H9 (cell line): ENCODE measurements at regions not wholly inside any gene's neighbourhood (a gene's known extent, or its start where the extent isn't known, plus 50 kb on each side); places are given as distances from the start of the nearest gene placed in this dataset.

Source experiments
- DNase-seq: peaks from one replicate; pipeline ENCODE4 v3.0.0-alpha.2; 2017
- H2AFZ ChIP-seq: one replicate; pipeline ENCODE4 v1.6.1; 2013; ENCODE audit warnings: mild to moderate bottlenecking, low read length, control low read depth, moderate library complexity
- H2AK5ac ChIP-seq: 2 replicates; pipeline ENCODE4 v1.6.1; 2013; ENCODE audit warnings: low read length, control low read depth, mixed read lengths; ENCODE audit not compliant: insufficient read length
- H2BK120ac ChIP-seq: one replicate; pipeline ENCODE4 v1.6.1; 2013; ENCODE audit warnings: low read depth, mild to moderate bottlenecking, low read length, control low read depth, inconsistent platforms; ENCODE audit not compliant: poor library complexity, severe bottlenecking
- H2BK12ac ChIP-seq: 2 replicates; pipeline ENCODE4 v1.6.1; 2013; ENCODE audit warnings: low read length, control low read depth, mixed read lengths, low read depth; ENCODE audit not compliant: insufficient read length
- H2BK15ac ChIP-seq: 2 replicates; pipeline ENCODE4 v1.6.1; 2013; ENCODE audit warnings: low read depth, low read length, control low read depth
- H2BK20ac ChIP-seq: one replicate; pipeline ENCODE4 v1.6.1; 2013; ENCODE audit warnings: low read depth, mild to moderate bottlenecking, low read length, control low read depth, inconsistent platforms; ENCODE audit not compliant: poor library complexity, severe bottlenecking
- H2BK5ac ChIP-seq: 2 replicates; pipeline ENCODE4 v1.6.1; 2013; ENCODE audit warnings: low read length, control low read depth, mixed read lengths; ENCODE audit not compliant: insufficient read length
- H3K14ac ChIP-seq: 2 replicates; pipeline ENCODE4 v1.6.1; 2013; ENCODE audit warnings: low read length, control low read depth; ENCODE audit not compliant: insufficient read depth
- H3K18ac ChIP-seq: 2 replicates; pipeline ENCODE4 v1.6.1; 2013; ENCODE audit warnings: low read depth, mild to moderate bottlenecking, mixed read lengths, low read length, control low read depth; ENCODE audit not compliant: insufficient read length
- H3K23ac ChIP-seq: 2 replicates; pipeline ENCODE4 v1.6.1; 2013; ENCODE audit warnings: low read length, control low read depth, mixed read lengths, low read depth; ENCODE audit not compliant: insufficient read length
- H3K23me2 ChIP-seq: 2 replicates; pipeline ENCODE4 v1.6.1; 2013; ENCODE audit warnings: low read depth, mild to moderate bottlenecking, mixed read lengths, low read length, control low read depth; ENCODE audit not compliant: insufficient read length, poor library complexity, severe bottlenecking
- H3K27ac ChIP-seq: 2 replicates; pipeline ENCODE4 v1.5.1; 2013; ENCODE audit warnings: low read length, control low read depth, mixed read lengths, low read depth; ENCODE audit not compliant: insufficient read length
- H3K27me3 ChIP-seq: 2 replicates; pipeline ENCODE4 v1.6.1; 2013; ENCODE audit warnings: low read length, control low read depth, inconsistent platforms; ENCODE audit not compliant: insufficient read depth
- H3K4ac ChIP-seq: 2 replicates; pipeline ENCODE4 v1.6.1; 2013; ENCODE audit warnings: low read depth, mild to moderate bottlenecking, control low read depth, inconsistent platforms, low read length, moderate library complexity
- H3K4me1 ChIP-seq: 2 replicates; pipeline ENCODE4 v1.6.1; 2013; ENCODE audit warnings: low read length, control low read depth, inconsistent platforms; ENCODE audit not compliant: insufficient read depth
- H3K4me2 ChIP-seq: 2 replicates; pipeline ENCODE4 v1.6.1; 2013; ENCODE audit warnings: low read length, control low read depth, mixed read lengths; ENCODE audit not compliant: insufficient read length, insufficient read depth
- H3K56ac ChIP-seq: 2 replicates; pipeline ENCODE4 v1.6.1; 2013; ENCODE audit warnings: low read depth, mild to moderate bottlenecking, mixed read lengths, low read length, control low read depth; ENCODE audit not compliant: insufficient read length
- H3K79me1 ChIP-seq: 2 replicates; pipeline ENCODE4 v1.6.1; 2013; ENCODE audit warnings: low read depth, mild to moderate bottlenecking, moderate library complexity, low read length, control low read depth, inconsistent platforms; ENCODE audit not compliant: insufficient read depth, poor library complexity, severe bottlenecking
- H3K79me2 ChIP-seq: 2 replicates; pipeline ENCODE4 v1.6.1; 2013; ENCODE audit warnings: low read length, control low read depth, inconsistent platforms; ENCODE audit not compliant: insufficient read depth
- H3K9ac ChIP-seq: 2 replicates; pipeline ENCODE4 v1.6.1; 2013; ENCODE audit warnings: low read length, control low read depth, mixed read lengths; ENCODE audit not compliant: insufficient read length; ENCODE audit errors: extremely low read depth
- H3K9me3 ChIP-seq: one replicate; pipeline ENCODE4 v1.6.1; 2013; ENCODE audit warnings: low read depth, low read length, inconsistent platforms; ENCODE audit not compliant: control insufficient read depth
- H3T11ph ChIP-seq: one replicate; pipeline ENCODE4 v1.6.1; 2013; ENCODE audit warnings: mild to moderate bottlenecking, low read length, control low read depth, inconsistent platforms
- H4K20me1 ChIP-seq: one replicate; pipeline ENCODE4 v1.6.1; 2013; ENCODE audit not compliant: control insufficient read depth, insufficient read length, insufficient read depth
- H4K5ac ChIP-seq: 2 replicates; pipeline ENCODE4 v1.6.1; 2013; ENCODE audit warnings: low read depth, mild to moderate bottlenecking, mixed read lengths, low read length, control low read depth; ENCODE audit not compliant: insufficient read length
- H4K8ac ChIP-seq: replicated peaks from 2 replicates; pipeline ENCODE4 v1.6.1; 2013; ENCODE audit warnings: low read length, control low read depth, mixed read lengths, low read depth; ENCODE audit not compliant: insufficient read length
- H4K91ac ChIP-seq: 2 replicates; pipeline ENCODE4 v1.6.1; 2013; ENCODE audit warnings: low read depth, mild to moderate bottlenecking, moderate library complexity, mixed read lengths, low read length, control low read depth; ENCODE audit not compliant: insufficient read length
- H3K27ac Mint-ChIP-seq, 3 experiments: 2 replicates in 2 of 3; 3 replicates in 1 of 3; pipeline ENCODE4 v1.8.0; 2020 to 2021; ENCODE audit warnings: mixed read lengths in 3 of 3, mild to moderate bottlenecking in 1 of 3, moderate library complexity in 1 of 3
- H3K27me3 Mint-ChIP-seq: 2 replicates; pipeline ENCODE4 v1.8.0; 2021; ENCODE audit warnings: low read depth, mild to moderate bottlenecking, moderate library complexity, mixed read lengths
- H3K36me3 Mint-ChIP-seq, 3 experiments: 2 replicates in 2 of 3; 3 replicates in 1 of 3; pipeline ENCODE4 v1.8.0; 2020 to 2021; ENCODE audit warnings: low read depth in 3 of 3, mixed read lengths in 3 of 3; ENCODE audit not compliant: insufficient read depth in 1 of 3
- H3K4me1 Mint-ChIP-seq, 2 experiments: 2 replicates each; pipeline ENCODE4 v1.8.0; 2020; ENCODE audit warnings: mixed read lengths in 2 of 2
- H3K4me3 Mint-ChIP-seq, 2 experiments: 2 replicates in 1 of 2; 3 replicates in 1 of 2; pipeline ENCODE4 v1.8.0; 2020 to 2021; ENCODE audit warnings: mild to moderate bottlenecking in 2 of 2, mixed read lengths in 2 of 2, moderate library complexity in 1 of 2
- H3K9me3 Mint-ChIP-seq, 2 experiments: 2 replicates in 1 of 2; 3 replicates in 1 of 2; pipeline ENCODE4 v1.8.0; 2020; ENCODE audit warnings: mild to moderate bottlenecking in 2 of 2, mixed read lengths in 2 of 2, moderate library complexity in 1 of 2
- CTCF ChIP-seq: fragments of 200-600 bp; sonication (generic); conservative IDR thresholded peaks from 3 replicates; pipeline ENCODE4 v1.8.0; 2021; ENCODE audit warnings: antibody characterized with exemption, mild to moderate bottlenecking
- WGBS: extraction: QIAGEN DNeasy Blood & Tissue Kit; methylation state at CpG from one replicate; pipeline ENCODE4 v1.1.7; 2013; ENCODE audit warnings: missing lambda C conversion rate, low lambda C conversion rate, mixed read lengths; ENCODE audit not compliant: insufficient read length; ENCODE audit errors: extremely low coverage; 5-methylcytosine and 5-hydroxymethylcytosine counted together

- no peak overlapping the region for H3K18ac ChIP-seq
- no peak overlapping the region for H2AK5ac ChIP-seq
- H3K27ac ChIP-seq = no peak overlapping the region
- no peak overlapping the region for H3K4ac ChIP-seq
- H3K27me3 ChIP-seq = no peaks in the 10 kb centered on the region
- no peak overlapping the region for H3K23ac ChIP-seq
- no peak overlapping the region for H2BK15ac ChIP-seq
- H2BK20ac ChIP-seq = no peak overlapping the region
- Mint-ChIP-seq H3K36me3 (no peaks in the 10 kb centered on the region), H3K27ac (no peak overlapping the region), H3K27me3 (no peaks in the 10 kb centered on the region), H3K9me3 (peaks cover 2 to 58% of the 10 kb centered on the region in 2 experiments; a peak in 2 of 5 replicates), H3K4me3 (no peak overlapping the region), H3K4me1 (peaks cover 14 to 24% of the 10 kb centered on the region in 2 experiments)
- H3K79me1 ChIP-seq = no peaks in the 10 kb centered on the region
- no peaks in the 10 kb centered on the region for H4K20me1 ChIP-seq
- H2BK120ac ChIP-seq = no peak overlapping the region
- H3K4me1 ChIP-seq = peaks cover 6% of the 10 kb centered on the region
- H2AFZ ChIP-seq = no peak overlapping the region
- no peak for TF ChIP-seq CTCF
- H3K79me2 ChIP-seq = no peaks in the 10 kb centered on the region
- H2BK5ac ChIP-seq = no peak overlapping the region
- H2BK12ac ChIP-seq = no peak overlapping the region
- H4K8ac ChIP-seq = no peak overlapping the region
- no peak for DNase-seq
- no peak overlapping the region for H3K9ac ChIP-seq
- H3T11ph ChIP-seq = no peak overlapping the region
- H3K4me2 ChIP-seq = no peak overlapping the region
- H3K9me3 ChIP-seq = no peaks in the 10 kb centered on the region
- H3K14ac ChIP-seq = no peak overlapping the region
- no peak overlapping the region for H4K5ac ChIP-seq
- H3K23me2 ChIP-seq = no peaks in the 10 kb centered on the region
- H3K56ac ChIP-seq = no peak overlapping the region
- WGBS = no CpG with 5 or more reads among the region's 5 CpGs
- no peak overlapping the region for H4K91ac ChIP-seq
These were observed 157.5 kb upstream of the FAM9B start for GRCh38 chrX:9191392-9191791.
